Medulla oblongata (tissue), 1 donor: ENCODE measurements at regions not wholly inside any gene's neighbourhood (a gene's known extent, or its start where the extent isn't known, plus 50 kb on each side); places are given as distances from the start of the nearest gene placed in this dataset.

Source experiments
- DNase-seq: peaks from one replicate; pipeline ENCODE4 v3.0.0-alpha.2; 2015; ENCODE audit errors: extremely low spot score

DNA sequence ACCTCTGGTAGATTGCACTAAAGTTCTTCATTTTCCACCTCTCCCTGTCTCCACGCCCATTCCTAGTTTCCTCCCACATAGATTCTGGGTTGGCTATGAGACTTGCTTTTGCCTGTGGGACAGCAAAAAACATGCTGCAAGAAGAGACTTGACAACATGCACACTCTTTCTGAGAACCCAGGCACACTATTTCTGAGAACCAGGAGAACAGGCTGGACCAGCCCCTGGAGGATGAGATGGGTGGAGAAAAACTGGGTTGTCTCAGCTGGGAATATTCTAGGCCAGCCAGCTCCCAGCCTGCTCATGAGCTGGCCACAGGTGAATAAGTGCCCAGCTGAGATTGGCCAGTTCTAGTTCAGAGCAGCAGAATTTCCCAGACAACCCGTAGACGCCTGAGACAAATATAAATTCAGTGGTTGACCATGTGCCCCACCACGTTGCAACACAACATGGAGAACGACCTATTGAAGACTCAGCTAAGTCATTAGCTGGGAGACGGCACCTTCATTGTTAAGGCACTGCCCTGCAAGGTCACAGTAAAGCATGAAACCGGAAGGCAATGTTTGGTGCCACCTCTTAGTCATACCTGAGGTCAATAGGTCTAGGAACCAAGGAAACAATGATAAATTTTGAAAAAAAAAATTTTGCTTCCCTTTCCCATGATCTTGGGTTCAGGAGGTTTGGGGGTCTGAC lies 92.7 kb upstream of the AKR1E2 start:
- no peak for DNase-seq

DNA sequence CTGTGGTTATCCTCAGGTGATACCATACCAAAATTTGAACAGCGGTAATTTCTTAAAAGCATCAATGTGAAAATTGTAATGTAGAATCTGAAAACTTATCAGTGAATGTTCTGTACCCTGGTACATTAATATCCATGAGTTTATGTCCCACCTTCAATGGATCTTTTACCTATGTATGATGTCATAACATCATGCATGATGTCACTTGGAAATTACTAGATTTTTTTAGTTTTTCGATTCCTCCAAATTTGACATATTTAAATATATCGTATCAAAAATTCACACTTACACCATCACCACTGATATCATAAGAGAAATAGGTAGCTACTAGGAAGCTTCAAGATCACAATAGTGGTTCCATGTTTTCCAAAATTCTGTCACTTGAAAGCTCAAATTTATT lies 95.0 kb upstream of the AKR1E2 start:
- no peak for DNase-seq

DNA sequence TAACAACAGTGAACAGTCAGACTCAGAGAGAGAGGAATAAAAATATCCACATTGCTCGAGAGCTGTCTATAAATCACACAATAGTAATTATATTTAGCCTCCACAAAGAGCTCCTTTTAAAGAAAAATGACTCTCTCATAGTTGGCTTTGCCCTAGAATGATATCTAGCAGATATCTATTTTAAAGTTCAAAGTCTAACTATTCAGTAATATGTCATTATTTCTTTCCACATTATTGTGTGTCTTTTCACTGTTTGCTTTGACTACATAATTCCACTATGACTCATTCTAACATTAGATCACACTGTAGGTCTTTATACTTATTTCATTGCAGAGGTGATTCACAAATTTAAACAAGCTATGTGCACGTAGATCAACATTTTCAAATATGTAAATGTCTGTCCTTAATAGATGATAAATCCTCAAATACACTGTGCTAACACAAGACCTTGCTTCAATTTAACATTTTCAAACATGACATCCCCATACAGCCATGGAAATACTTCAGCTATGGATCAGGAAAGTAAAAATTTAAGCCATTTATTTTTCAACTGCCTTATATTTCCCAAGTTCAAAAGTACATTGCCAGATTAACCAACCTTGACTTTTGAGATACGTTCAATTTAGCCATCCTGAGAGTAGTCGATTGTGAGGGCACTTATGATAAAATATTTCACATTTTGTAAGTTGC lies 99.9 kb upstream of the AKR1E2 start:
- no peak for DNase-seq

DNA sequence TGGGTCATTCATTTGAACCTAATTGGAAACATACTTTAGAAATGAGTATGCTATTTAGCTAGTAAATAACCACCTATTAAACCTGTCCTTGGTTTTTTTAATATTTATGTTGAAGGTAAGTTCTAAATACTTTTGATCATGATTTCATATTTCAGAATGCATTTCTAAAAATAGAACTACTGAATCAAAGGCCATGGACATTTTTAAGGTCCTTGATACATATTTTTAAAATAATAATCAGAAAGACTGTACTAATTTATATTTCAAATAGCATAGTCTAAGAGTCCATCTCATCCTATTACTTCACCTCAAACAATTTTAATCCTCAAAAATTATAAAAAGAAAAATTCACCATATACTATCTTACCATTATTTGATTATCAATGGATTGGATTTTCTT lies 102.1 kb upstream of the AKR1E2 start:
- no peak for DNase-seq

DNA sequence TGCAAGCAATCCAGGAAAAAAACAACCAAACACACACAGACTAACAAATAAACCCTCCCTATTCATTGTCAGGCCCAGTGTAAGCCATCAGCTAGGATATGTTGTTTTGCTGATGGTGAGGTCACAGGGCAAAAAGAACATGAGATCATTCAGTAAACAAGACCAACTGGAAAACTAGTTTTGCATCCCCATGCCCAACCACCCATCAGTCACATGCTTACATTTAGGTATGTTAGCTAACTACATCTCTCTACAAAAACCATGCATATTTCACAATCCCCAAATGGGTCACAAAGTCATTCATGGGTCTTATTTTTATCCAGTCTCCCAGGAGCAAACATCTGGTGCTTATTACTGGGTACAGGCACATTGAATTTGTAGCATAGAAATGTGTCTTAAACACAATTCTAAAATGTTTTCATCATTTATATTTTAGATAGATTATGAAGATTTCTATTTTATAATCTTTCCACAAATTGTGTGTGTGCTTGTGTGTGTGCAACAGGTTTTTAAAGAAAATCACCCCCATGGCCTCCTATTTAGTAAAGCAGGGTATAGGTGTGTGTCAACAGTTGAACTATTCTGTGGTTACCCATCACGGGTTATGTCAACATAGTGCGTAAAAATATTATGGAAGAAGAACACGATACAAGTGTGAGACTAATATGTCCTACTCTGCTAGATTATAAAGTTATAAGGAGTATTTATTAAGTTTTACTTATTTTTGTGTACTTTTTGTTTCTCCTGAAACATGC lies 103.8 kb upstream of the AKR1E2 start:
- DNase-seq = no peak

DNA sequence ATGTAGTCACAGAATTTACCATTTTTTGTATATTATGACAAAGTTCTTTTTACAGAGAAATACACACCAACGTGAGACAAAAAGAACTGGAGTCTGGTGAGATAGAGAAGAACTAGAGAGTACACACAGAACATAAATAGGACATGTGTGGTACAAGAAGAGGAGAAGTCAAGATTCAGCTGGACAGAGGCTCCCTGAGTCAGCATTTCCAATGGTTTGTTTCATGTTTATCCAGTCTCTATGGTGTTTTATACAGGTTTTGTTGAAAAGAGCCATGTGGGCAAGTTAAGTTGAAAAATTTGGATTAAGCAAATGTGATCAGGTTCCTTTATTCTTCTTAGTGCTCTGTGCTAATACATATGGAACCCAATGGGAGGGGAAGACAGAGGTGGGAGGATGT lies 105.5 kb upstream of the AKR1E2 start:
- DNase-seq = no peak

DNA sequence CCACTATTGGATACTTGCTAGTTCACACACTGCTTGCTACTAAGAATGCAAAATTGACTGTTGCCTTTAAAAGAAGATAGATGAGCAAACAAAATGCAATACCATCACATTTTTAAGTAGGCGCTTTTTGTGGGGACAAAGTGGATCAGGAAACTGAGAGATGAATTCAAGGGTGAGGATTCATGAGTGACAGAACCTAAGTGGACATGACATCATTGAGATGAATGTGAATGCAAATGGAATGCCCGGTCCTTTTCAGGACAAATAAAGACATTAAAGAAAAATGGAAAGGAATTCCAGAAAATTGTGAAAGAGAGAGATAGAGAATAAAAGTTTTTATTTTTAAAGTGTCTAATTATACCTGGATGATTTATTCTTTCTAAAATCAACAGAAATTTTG lies 106.3 kb upstream of the AKR1E2 start:
- no peak for DNase-seq

DNA sequence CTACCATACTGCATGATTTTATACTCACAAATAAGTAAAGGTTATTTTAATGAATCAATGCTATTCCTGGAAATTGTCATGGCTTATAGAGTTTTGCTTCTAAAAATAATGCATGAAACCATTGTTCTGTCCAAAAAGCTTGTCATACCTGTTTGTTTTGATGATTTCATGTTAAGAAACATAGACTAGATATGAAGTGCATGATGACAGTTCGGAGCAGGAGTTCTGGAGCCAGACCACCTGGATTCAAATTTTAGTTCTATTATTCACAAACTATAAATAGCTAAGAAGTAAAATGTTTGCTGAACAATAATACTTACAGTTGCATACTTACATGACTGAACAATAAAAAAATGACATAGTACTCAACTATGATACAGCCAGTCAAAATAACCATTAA lies 107.0 kb upstream of the AKR1E2 start:
- no peak for DNase-seq

DNA sequence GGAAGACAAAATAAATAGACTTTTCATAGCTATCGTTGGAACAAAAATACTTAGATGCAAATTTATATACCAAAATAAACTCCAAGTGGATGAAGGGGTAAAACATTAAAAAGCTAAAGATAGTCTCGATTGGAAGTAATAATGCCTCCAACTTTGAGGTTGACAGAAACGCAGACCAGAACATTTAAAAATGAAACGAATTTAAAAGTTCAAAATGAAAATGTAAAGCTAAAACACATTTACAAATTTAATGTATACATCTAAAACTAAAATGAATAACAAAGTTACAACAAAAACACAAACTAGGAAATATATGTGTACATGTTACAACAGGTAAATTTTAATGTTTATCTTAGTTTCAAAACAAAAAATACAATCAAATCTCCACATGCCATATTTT lies 107.5 kb upstream of the AKR1E2 start:
- no peak for DNase-seq

DNA sequence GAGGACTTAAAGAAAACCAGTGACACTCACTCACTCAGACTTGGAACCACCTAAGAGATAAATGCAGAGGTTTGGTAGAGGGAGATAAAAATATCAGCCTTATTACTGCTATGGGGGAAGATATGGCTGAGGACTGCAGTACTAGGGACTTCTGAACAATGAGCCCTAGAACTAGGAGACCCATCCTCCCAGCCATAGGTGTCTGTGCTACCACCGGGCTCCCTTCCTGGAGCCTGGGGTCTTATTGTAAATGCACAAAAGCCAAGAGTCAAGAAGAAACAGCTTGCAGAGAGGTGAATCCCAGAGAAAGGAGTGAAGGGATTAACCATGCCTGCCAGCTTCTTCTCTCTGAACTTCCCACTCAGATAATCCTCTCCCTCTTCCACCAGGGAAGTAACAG lies 108.3 kb upstream of the AKR1E2 start:
- DNase-seq = no peak

DNA sequence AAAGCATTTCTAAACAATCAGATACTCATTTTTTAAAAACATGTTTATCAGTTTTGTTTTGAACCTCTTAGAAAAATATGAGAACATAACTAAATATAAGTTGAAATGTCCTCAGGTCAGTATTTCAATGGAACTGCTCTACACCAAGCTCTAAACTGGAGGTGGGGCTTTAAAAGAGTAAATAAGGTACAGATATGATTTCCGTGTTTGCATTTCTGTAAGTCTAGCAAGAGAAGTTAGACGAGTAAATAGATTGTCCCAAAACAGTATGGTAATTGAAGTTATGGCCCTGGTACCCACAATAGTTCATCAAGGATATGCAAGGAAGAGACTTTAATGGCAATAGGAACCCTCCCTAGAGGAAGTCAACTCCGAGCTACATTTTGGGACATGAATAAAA lies 115.1 kb upstream of the AKR1E2 start:
- DNase-seq = no peak

DNA sequence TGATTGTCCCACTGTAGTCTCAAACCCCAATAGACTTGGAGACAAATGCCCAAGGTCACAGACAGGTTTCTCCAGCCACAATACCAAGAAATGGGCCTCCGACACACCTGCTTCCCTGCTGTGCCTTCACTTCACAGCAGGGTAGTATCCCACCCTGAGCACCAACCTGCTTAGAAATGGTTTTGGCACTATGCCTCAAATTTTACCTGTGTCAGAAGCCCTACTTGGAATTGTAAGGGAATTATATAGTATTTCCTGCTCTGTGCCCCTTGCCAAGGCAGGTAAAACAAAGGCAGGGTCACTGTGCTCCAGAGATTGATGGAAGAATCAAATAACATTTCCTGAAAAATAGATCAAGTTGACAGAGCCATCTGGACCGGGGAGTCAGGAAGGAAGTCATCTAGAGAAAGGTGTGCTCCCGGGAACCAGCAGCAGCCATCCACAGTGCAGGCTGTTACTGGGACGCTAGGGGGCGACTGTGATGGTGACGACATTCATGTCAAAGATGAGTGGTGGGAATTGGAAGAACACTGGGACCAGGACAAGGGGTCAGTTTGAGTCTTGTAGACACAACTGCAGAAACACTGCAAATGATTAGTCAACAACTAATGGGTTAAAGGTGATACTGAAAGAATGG lies 117.8 kb upstream of the AKR1E2 start:
- no peak for DNase-seq

DNA sequence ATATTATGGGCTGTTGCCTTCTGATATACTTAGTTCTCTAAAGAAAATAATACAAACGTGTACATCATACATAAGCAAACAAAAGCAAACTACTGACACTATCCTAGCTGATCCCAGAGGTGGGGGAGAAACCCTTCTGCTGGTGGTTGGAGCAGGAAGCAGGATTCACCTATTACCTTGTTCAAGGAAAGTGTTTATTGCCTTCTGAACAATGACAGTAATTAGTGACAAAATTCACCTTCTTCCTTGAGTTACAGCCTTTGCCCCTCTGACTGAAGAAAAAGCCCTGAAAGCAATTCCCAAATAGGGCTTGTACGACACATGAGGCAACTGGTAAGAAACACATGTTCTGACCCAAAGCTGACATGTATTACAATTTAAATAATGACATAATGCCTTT lies 118.8 kb upstream of the AKR1E2 start:
- no peak for DNase-seq

DNA sequence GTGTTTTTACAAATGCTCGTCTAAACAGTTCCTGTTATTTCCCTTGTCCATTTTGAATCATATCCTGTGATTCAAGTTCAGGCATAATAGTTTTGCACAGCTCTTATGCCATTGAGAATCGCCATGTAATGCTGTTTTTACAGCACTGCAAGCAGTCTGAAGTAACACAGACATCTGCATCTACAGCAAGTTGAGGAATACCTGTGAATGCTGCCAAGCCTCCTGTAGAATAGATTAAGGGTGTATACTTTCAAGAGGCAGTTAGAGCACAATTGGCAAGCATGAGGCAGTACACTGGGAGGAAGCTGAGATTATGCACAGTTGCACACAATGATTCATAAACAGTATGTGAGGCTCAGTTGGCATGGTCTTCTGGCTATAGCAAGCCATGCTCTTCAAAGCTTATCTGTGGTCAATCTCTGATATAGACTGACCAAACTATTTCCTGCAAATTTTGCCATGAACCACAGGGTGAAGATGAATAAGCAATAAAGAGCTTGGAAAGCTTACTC lies 121.9 kb upstream of the AKR1E2 start:
- DNase-seq = no peak

DNA sequence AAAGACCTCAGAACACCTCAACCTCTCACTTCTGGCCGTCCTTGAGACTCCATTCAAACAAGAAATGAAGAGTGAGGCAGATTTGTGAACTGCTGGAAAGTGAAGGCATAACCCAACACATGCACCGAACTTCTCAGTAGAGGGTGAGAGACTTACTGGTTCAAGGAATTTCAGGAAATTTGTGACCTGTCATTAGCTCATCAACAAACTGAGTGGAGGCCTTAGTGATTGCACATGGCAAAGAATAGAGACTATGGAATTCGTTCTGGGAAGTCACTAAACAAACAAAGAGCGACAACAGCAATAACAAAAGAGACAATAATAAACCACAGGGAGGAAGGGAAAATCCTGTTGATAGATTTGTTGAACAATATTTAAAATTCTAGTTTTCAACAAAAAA lies 125.0 kb upstream of the AKR1E2 start:
- no peak for DNase-seq

DNA sequence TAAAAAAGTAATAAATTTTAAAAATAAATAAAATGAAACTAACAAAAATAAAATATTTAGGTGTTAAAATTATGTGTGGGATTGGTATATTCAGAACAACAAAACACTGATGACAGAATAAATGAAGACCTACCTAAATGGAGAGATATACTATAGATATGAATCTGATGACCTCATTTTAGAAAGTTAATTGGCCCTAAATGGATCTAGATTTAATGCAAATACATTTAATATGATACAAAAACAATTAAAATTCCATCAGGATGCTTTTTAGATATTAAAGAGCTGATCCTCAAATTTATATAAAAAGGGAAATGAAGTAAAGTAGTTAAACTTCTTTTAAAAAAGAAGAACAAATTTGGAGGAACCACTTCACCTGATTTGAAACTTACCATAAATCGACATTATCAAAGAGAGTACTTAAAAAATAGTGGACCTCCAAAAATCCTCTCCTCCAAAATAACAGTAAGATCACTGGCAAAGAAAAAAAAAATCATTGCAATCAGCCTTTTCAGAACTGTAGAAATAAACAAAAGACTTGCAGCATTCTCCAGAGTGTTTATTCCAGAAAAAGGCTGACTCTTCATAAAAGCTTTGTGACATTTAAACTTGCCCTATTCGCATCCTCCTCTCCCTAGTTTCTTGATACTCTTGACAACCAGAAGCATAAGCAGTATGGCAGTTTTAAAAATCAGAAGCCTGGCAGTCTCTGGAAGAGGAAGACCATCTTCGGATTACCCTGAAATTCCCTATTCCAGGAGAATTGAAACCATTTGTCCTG lies 125.9 kb upstream of the AKR1E2 start:
- no peak for DNase-seq

DNA sequence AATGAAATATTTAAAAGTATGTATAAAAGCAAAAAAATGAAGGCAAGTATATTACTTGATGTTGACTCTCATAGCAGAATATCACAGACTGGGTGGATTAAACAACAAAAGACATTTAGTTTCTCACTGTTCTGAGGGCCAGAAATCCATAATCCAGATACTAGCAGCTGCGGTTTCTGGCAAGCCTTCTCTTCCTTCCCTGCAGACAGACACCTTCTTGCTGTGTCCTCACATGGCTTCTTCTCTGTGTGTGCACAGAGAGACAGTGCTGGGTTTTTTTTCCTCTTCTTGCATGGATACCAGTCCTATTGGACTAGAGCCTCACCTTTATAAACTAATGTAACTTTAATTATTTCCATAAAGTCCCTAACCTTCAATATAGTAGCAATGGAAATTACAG lies 127.9 kb upstream of the AKR1E2 start:
- no peak for DNase-seq

DNA sequence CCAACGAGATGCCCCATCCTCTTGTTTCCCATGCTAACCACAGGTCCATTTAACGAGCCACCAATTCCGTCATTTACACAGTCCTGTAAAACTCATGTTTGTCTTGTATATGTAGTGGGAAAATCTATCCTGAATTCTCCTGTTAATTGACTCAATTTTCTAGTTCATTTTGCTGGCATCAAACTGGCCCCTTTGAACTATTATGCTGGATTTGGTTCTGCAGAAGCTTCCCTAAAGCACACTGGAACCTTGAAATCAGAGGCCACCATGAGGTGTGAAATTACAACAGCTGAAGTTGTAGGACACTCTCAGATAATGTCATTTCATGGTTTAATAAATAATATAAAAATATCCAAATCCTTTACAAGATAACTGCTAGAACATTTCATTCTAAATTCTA lies 129.8 kb upstream of the AKR1E2 start:
- no peak for DNase-seq

DNA sequence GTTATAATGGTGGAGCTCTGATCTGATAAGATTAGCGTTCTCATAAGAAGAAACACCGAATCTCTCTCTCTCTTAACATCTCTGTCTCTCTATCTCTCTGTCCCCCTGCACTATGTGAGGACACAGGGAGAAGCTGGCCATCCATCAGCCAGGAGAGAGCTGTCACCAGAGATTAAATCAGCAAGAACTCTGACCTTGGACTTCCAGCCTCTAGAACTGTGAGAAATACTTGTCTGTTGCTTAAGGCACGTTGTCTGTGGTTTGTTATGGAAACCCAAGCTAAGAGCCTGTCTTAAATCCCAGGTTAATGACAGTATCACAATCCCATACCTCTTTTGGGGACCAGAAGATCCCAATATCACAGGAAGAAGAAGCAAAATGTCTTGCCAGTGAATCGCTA lies 132.0 kb upstream of the AKR1E2 start:
- no peak for DNase-seq

DNA sequence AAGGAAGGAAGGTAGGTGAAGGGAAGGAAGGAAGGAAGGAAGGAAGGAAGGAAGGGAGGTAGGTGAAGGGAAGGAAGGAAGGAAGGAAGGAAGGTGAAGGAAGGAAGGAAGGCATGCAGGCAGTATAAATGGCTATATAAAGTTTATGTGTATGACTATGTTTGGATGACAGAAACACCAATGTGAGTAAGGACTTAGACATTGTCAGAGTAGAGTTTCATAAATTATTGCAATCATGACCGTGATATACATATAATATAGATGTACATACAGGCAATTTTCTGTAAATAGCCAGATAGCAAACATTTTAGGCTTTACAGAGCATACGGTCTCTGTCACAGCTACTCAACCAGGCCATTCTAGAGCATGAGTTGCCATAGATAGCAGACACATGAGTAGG lies 133.8 kb upstream of the AKR1E2 start:
- no peak for DNase-seq

DNA sequence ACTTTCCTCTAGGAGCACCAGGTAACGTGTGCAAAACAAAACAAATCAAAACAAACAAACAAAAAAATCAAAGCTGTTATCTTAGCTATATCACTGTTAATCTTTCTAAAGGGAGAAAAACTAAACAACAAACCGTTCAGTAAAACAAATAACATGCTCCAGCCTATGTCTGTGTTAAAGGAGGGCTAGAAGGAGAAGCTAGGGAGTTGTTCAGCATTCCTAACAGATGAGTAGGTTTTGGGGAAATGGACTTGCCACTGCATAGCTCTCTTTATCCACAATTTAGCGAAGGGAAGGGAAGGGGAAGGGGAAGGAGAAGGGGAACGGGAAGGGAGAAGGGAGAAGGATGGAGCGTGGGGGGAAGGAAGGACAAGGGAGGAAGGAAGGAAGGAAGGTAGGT lies 134.2 kb upstream of the AKR1E2 start:
- DNase-seq = no peak

DNA sequence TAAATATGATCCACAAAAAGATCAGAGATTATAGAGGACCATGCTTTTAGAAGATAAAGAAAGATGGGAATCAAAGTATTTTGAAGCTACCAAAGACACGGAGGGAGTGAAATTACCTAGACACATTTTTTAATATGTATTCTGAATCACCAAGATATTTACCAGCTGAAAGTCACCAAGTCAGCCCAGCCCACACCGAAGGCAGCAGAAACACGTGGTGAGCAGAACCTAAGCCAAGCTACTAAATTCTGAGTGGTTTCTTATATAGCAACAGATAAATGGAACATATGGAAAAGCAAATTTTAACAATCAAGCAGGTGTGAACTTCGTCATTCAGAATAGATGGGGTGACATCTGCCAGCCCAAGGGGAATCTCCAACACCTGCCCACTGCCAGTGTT lies 134.7 kb upstream of the AKR1E2 start:
- no peak for DNase-seq
